SJSA1 (cell line): ENCODE measurements at regions not wholly inside any gene's neighbourhood (a gene's known extent, or its start where the extent isn't known, plus 50 kb on each side); places are given as distances from the start of the nearest gene placed in this dataset.
"Not testable (repeated sequence)": the region's sequence is repeated elsewhere in the genome, so short reads cannot be mapped to it uniquely, and the experiment has no call there.

Source experiments
- DNase-seq, 2 experiments: peaks; one replicate each; pipeline ENCODE4 v3.0.0-alpha.2; 2015 to 2020; ENCODE audit warnings: low spot score in 2 of 2, low read depth in 1 of 2
- H3K27ac ChIP-seq: fragments of 250-450 bp; sonication (Bioruptor Pico); 2 replicates; pipeline ENCODE4 v1.5.1; 2020; ENCODE audit warnings: mild to moderate bottlenecking, moderate library complexity
- H3K27me3 ChIP-seq: fragments of 250-450 bp; sonication (Bioruptor Pico); replicated peaks from 2 replicates; pipeline ENCODE4 v1.5.1; 2020; ENCODE audit warnings: mild to moderate bottlenecking, moderate library complexity
- H3K36me3 ChIP-seq: fragments of 250-450 bp; sonication (Bioruptor Pico); 2 replicates; pipeline ENCODE4 v1.5.1; 2020; ENCODE audit warnings: mild to moderate bottlenecking
- H3K4me1 ChIP-seq: fragments of 250-450 bp; sonication (Bioruptor Pico); replicated peaks from 2 replicates; pipeline ENCODE4 v1.6.1; 2021; ENCODE audit warnings: mild to moderate bottlenecking
- H3K4me3 ChIP-seq: fragments of 250-450 bp; sonication (Bioruptor Pico); 2 replicates; pipeline ENCODE4 v1.5.1; 2020; ENCODE audit warnings: mild to moderate bottlenecking
- H3K9me3 ChIP-seq: fragments of 250-450 bp; sonication (Bioruptor Pico); replicated peaks from 2 replicates; pipeline ENCODE4 v1.5.1; 2020; ENCODE audit warnings: mild to moderate bottlenecking

DNA sequence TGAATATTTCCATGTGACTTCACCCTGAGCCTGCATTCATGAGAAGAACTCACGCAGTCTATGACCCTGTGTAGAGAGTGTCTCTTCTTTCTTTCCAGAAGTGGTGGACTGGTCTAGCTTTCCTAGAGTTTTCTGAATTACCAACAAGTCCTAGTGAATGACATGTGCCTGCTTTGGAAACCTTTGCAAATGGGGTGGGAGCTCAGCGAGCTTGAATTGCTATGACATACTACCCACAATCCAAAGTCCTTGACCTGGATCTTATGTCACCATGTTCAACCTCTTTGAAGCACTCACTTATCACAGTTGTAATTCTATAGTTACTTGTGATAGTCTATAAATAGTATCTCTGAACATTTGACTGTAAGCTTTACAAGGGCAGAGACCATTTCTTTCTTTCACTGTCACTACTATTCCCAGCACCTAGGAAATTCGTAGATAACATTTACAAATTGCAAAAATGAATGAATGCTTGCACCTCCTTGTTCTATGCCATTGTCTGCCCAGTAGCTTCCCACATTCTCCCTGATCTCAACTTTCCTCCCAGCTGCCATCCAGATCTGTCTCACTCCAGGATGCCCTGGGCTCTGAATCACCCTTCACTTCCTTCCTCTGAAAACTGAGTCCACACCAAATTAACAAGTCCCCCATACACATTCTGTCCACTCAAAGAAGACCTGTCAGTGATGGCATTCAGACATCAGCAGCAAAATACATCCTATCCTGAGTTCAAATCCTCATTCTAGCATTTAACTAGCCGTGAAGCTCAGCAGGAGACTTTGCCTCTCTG, 201.9 kb upstream of the SESN3 start:
- no peak for DNase-seq
- no peaks in the 10 kb centered on the region for H3K9me3 ChIP-seq
- H3K27ac ChIP-seq = no peak overlapping the region
- no peaks in the 10 kb centered on the region for H3K36me3 ChIP-seq
- no peaks in the 10 kb centered on the region for H3K4me1 ChIP-seq
- H3K4me3 ChIP-seq = no peak overlapping the region
- no peaks in the 10 kb centered on the region for H3K27me3 ChIP-seq

DNA sequence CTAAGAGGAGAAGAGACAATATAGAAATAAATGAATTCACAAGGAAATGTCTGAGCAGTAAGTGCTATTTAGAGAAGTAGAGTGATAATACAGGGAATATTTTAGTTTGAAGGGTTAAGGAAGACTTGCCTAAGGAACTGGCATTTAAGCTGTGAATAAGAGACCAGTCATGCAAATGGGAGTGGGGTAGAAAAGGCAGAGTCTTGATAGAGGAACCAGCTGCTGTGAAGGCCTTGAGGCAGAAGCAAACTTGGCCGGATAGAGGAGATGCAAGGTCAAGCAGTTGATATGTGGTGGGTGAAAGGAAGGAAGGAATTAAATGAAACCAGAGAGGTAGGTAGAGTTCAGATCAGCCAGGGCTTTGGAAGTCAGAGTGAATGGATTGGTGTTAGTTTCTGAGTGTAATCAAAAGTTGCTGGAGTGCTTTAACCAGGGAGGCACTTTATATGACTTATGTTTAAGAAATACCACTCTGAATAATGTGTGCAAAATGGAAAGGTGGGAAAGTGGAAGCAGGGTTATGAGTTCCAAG, 198.4 kb upstream of the SESN3 start:
- no peaks in the 10 kb centered on the region for H3K36me3 ChIP-seq
- no peak for DNase-seq
- no peaks in the 10 kb centered on the region for H3K27me3 ChIP-seq
- H3K27ac ChIP-seq = no peak overlapping the region
- H3K4me3 ChIP-seq = no peak overlapping the region
- H3K4me1 ChIP-seq = no peaks in the 10 kb centered on the region
- no peaks in the 10 kb centered on the region for H3K9me3 ChIP-seq

DNA sequence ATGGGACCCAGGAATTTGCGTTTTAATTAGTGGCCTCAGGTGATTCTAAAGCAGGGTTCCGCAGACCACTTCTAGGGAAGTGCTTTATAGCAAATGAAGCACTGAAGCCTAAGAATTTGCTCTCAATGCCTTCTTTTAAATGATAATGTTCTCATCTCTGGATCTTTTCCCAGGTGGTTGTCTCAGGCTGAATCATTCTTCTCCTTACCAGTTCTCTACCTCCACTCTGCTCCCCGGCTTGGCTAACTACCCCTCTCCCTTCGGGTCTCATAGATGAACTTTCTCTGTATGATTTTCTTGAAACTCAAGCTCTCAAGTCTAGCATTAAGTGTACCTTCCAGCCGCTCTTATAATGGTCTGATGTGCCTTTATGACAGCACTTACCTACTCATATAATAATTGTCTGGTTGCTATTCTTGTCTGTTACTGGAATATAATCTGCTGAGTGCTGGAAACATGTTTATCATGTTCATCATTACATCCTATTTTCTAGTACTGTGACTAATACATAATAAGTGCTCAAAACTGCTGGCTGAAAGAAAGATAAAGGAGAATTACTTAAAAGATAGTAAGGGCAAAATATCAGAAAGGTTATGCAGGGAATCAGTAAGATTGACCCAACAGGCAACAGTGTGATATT, 195.9 kb upstream of the SESN3 start:
- H3K9me3 ChIP-seq = no peaks in the 10 kb centered on the region
- H3K4me3 ChIP-seq = no peak overlapping the region
- no peak for DNase-seq
- H3K27ac ChIP-seq = no peak overlapping the region
- H3K27me3 ChIP-seq = no peaks in the 10 kb centered on the region
- H3K4me1 ChIP-seq = no peaks in the 10 kb centered on the region
- H3K36me3 ChIP-seq = no peaks in the 10 kb centered on the region

DNA sequence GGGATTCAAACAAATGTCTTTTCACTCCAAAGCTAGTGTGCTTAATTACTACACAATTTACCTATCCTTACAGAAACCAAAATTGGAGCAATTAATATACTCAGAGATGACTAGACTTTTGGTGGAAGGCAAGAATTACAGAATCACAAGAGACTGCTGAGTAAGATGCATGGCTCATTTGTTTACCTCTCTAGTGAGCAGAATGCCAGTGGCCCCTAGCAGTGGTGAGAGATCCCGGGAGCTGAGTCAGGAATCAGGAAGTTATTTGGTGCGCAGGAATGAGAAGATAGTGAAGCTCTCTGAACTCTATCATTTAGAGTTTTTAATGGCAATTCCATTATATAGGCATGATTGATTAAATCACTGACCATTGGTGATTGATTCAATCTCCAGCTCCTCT, 188.9 kb upstream of the SESN3 start:
- Histone ChIP-seq H3K27me3 (no peaks in the 10 kb centered on the region), H3K4me1 (no peaks in the 10 kb centered on the region), H3K36me3 (no peaks in the 10 kb centered on the region), H3K4me3 (no peak overlapping the region), H3K9me3 (no peaks in the 10 kb centered on the region), H3K27ac (no peak overlapping the region)
- DNase-seq = no peak

DNA sequence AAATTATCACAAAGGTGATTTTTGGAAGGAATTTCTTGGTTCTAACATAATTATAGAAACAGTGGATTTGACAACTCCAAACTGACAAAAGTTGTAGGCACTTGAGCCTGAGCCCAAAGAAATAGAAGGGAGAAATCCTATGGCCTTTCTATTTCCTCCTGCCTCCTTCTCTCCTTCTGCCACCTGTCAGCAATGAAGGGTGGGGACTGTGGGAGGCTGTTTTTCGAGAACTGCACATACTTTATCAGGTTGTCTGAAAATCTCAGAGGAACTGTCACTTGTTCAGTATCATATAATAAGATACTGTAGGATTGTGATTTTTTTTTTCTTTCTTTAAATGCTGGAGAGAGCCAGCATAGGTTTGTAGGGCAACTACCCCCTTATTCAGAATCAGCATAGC, 187.9 kb upstream of the SESN3 start:
- Histone ChIP-seq H3K9me3 (no peaks in the 10 kb centered on the region), H3K27ac (no peak overlapping the region), H3K36me3 (no peaks in the 10 kb centered on the region), H3K4me3 (no peak overlapping the region), H3K4me1 (no peaks in the 10 kb centered on the region), H3K27me3 (no peaks in the 10 kb centered on the region)
- DNase-seq = no peak

DNA sequence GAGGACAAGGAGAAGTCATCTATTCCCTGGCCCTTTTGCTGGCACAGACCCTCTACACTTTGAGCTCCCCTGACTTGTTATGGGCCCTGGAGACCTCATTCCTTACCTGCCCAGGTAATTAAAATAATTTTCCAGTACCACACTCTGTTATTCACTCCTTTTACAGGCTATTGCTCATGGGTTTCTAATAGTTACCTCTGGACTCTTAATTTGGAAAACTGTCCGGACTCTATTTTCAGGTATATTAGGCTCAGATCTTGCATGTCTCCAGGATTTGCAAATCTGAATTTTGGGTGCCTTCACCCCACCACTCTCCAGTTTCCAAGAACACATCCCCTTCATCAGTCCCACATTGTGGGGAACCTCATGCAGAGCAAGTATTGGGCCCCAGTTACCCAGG, 186.8 kb upstream of the SESN3 start:
- Histone ChIP-seq H3K9me3 (no peaks in the 10 kb centered on the region), H3K27me3 (no peaks in the 10 kb centered on the region), H3K4me3 (no peak overlapping the region), H3K4me1 (no peaks in the 10 kb centered on the region), H3K36me3 (no peaks in the 10 kb centered on the region), H3K27ac (no peak overlapping the region)
- DNase-seq = no peak

DNA sequence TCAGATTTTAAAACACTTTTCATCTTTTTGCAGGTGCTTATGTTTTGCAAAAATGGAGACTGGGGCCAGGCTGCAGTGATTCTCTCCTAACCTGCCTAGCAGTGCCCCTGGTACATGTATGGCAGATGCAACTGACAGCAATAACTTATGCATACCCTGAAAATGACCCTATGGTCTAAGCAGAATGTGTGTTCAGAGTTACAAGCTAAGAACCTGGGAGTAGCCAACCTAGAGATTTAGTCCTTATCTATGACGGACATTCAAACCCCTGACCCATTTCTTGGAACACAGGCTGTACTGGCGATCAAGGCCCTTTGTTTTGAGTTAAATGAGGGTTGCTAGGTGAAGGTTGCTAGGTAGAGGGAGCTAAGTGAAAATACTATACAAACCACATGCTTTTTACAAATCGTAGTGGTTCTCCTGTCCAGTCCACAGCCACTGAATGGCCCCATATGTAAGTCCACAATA, 184.9 kb upstream of the SESN3 start:
- Histone ChIP-seq H3K9me3 (no peaks in the 10 kb centered on the region), H3K4me1 (no peaks in the 10 kb centered on the region), H3K4me3 (no peak overlapping the region), H3K27ac (no peak overlapping the region), H3K27me3 (no peaks in the 10 kb centered on the region), H3K36me3 (no peaks in the 10 kb centered on the region)
- no peak for DNase-seq

DNA sequence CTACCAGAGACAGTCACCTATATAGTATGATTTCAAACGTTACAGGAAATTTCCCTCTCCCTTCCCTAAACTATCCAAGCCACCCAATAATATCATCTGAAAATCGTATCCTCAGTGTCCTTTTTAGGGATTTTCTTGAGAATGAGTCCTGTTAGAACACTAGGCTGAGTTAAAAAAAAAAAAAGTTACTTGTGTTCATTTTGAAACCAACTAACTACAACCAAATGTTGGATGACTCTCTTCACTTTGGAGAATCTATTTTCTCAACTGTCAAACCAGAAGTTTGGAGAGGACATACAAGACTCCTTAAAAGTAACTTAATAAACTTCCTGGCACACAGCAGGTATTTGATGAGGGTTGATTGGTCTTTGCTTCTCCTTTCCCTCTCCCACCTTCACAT, 183.2 kb upstream of the SESN3 start:
- DNase-seq = no peak
- H3K27me3 ChIP-seq = no peaks in the 10 kb centered on the region
- H3K4me3 ChIP-seq = no peak overlapping the region
- no peak overlapping the region for H3K27ac ChIP-seq
- no peaks in the 10 kb centered on the region for H3K36me3 ChIP-seq
- H3K4me1 ChIP-seq = no peaks in the 10 kb centered on the region
- H3K9me3 ChIP-seq = no peaks in the 10 kb centered on the region

DNA sequence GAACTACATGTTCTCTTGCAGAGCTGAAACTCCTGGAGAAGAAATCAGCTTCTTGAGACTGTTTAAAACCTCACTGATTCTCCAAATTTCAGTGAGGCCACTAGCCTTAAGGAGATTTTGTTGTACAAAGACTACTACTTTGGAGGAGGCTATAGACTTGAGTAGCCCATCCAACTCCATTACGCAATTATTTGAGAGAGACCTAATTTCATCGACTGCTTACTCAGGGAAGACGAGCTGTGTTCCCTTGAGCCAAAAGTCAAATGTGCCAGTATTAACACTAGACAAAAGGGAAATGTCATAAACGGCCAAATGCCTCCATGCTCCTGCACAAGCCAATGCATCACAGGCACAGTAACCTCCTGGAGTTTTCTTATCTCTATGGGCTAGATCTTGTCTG, 182.8 kb upstream of the SESN3 start:
- no peak for DNase-seq
- Histone ChIP-seq H3K27ac (no peak overlapping the region), H3K27me3 (no peaks in the 10 kb centered on the region), H3K9me3 (no peaks in the 10 kb centered on the region), H3K36me3 (no peaks in the 10 kb centered on the region), H3K4me3 (no peak overlapping the region), H3K4me1 (no peaks in the 10 kb centered on the region)

DNA sequence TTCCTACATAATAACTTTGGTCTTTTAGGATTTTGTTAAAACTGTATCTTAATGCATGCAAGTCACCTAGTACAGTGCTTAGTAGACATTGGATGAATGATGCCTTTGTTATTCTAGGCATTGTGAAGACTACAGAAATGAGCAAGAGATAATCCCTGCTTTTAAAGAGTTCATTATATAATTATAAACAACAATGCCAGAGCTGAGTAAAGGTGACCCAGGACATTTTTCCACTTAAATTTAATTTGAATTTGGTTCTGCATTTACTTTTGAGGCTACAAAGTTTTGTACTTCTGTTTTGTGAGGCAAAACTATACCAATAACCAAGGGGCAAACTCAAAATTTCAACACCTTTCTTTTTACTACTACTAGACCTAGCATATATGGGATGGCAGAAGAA, 182.0 kb upstream of the SESN3 start:
- H3K4me3 ChIP-seq = no peak overlapping the region
- H3K9me3 ChIP-seq = no peaks in the 10 kb centered on the region
- H3K36me3 ChIP-seq = no peaks in the 10 kb centered on the region
- no peak overlapping the region for H3K27ac ChIP-seq
- DNase-seq = no peak
- no peaks in the 10 kb centered on the region for H3K27me3 ChIP-seq
- H3K4me1 ChIP-seq = no peaks in the 10 kb centered on the region

DNA sequence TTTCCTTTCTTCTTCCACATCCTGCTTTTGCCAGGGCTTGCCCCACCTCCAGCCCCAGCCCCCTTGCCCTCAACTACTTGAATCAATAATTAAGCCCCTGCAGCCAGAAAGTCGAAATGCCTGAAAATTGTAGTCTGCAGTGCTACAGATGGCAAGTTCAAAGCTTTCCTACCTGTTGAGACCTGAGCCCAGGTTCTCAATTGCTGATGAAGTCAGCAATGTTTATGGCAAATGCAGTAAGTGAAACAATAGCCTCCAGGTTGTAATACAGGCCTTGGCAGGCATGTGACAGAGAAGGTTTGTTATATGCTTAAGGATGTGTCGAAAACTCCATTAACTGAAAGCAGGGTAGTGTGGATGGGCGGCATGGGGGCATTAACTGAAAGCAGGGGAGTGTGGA, 181.1 kb upstream of the SESN3 start:
- DNase-seq = no peak
- H3K9me3 ChIP-seq = no peaks in the 10 kb centered on the region
- no peaks in the 10 kb centered on the region for H3K4me1 ChIP-seq
- H3K36me3 ChIP-seq = no peaks in the 10 kb centered on the region
- no peak overlapping the region for H3K4me3 ChIP-seq
- H3K27me3 ChIP-seq = no peaks in the 10 kb centered on the region
- no peak overlapping the region for H3K27ac ChIP-seq

DNA sequence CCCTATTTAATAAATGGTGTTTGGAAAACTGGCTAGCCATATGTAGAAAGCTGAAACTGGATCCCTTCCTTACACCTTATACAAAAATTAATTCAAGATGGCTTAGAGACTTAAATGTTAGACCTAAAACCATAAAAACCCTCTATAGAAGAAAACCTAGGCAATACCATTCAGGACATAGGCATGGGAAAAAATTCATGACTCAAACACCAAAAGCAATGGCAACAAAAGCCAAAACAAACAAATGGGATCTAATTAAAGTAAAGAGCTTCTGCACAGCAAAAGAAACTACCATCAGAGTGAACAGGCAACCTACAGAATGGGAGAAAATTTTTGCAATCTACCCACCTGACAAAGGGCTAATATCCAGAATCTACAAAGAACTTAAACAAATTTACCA, 179.7 kb upstream of the SESN3 start:
- not testable (repeated sequence) for DNase-seq, H3K27ac ChIP-seq, H3K9me3 ChIP-seq, H3K4me1 ChIP-seq, H3K27me3 ChIP-seq, H3K36me3 ChIP-seq, H3K4me3 ChIP-seq

DNA sequence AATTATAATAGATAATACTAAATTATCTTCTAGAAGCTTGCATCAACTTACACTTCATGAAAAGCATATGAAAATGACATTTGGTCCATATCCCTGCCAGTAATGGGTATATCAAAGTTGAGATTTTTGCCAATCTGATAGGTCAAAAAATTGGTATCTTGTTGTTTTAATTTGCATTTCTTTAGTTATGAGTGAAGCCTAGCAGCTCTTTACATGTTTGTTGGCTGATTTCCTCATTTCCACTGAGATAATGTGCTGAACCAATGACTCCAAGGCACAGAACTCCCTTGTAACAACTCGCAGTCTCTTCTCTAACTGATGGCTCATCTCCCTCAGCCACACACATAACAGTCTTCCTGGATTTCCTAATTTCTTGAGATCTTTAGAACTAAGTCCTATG, 175.3 kb upstream of the SESN3 start:
- no peaks in the 10 kb centered on the region for H3K36me3 ChIP-seq
- H3K4me1 ChIP-seq = no peaks in the 10 kb centered on the region
- H3K4me3 ChIP-seq = no peak overlapping the region
- no peaks in the 10 kb centered on the region for H3K27me3 ChIP-seq
- no peak for DNase-seq
- no peak overlapping the region for H3K27ac ChIP-seq
- no peaks in the 10 kb centered on the region for H3K9me3 ChIP-seq

DNA sequence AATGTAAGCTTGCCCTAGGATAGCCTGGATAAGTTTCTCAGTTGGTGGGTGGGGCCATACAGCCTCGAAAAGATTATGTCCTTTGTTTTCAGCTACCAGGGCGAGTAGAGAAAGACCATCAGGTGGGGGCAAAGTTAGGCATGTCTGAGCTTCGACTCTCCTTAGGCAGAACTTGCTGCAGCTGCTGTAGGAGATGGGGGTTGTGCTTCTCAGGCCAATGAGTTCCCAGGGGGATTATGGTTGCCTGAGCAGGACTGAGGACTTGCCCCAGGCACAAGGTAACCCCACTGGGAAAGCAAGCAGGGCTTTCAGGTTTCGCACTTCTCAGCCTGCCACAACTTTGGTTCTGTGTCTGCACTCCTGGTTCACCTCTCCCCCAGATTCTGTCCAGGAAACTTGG, 173.4 kb upstream of the SESN3 start:
- no peaks in the 10 kb centered on the region for H3K4me1 ChIP-seq
- H3K36me3 ChIP-seq = no peaks in the 10 kb centered on the region
- DNase-seq = no peak
- H3K27me3 ChIP-seq = no peaks in the 10 kb centered on the region
- no peak overlapping the region for H3K4me3 ChIP-seq
- H3K27ac ChIP-seq = no peak overlapping the region
- H3K9me3 ChIP-seq = no peaks in the 10 kb centered on the region
